Neuronal stem cell (in vitro differentiated cells): ENCODE measurements at regions not wholly inside any gene's neighbourhood (a gene's known extent, or its start where the extent isn't known, plus 50 kb on each side); places are given as distances from the start of the nearest gene placed in this dataset.

Experiments
- DNase-seq: peaks from one replicate; pipeline ENCODE4 v3.0.0-alpha.2; 2013; ENCODE audit warnings: low spot score
- H2AFZ ChIP-seq: one replicate; pipeline ENCODE4 v1.6.1; 2013; ENCODE audit warnings: mild to moderate bottlenecking, low read length, inconsistent platforms
- H2AK5ac ChIP-seq: 2 replicates; pipeline ENCODE4 v1.6.1; 2013; ENCODE audit warnings: low read depth, mild to moderate bottlenecking, inconsistent platforms, low read length, moderate library complexity, mixed read lengths
- H2BK120ac ChIP-seq: 2 replicates; pipeline ENCODE4 v1.6.1; 2013; ENCODE audit warnings: low read depth, mild to moderate bottlenecking, inconsistent platforms, low read length, moderate library complexity, mixed read lengths
- H2BK12ac ChIP-seq: one replicate; pipeline ENCODE4 v1.6.1; 2013; ENCODE audit warnings: low read length, inconsistent platforms
- H2BK15ac ChIP-seq: 2 replicates; pipeline ENCODE4 v1.6.1; 2013; ENCODE audit warnings: mild to moderate bottlenecking, low read length, inconsistent platforms, mixed read lengths
- H2BK5ac ChIP-seq: one replicate; pipeline ENCODE4 v1.6.1; 2013; ENCODE audit warnings: inconsistent platforms, mild to moderate bottlenecking, low read length, moderate library complexity
- H3K14ac ChIP-seq: one replicate; pipeline ENCODE4 v1.6.1; 2013; ENCODE audit warnings: low read length, inconsistent platforms
- H3K18ac ChIP-seq: 2 replicates; pipeline ENCODE4 v1.6.1; 2013; ENCODE audit warnings: low read length, inconsistent platforms
- H3K23ac ChIP-seq: 2 replicates; pipeline ENCODE4 v1.6.1; 2013; ENCODE audit warnings: low read depth, mild to moderate bottlenecking, mixed read lengths, low read length, inconsistent platforms; ENCODE audit not compliant: poor library complexity
- H3K27ac ChIP-seq: replicated peaks from 3 replicates; pipeline ENCODE4 v1.5.1; 2013; ENCODE audit warnings: low read length, inconsistent platforms
- H3K27me3 ChIP-seq, 3 experiments: 2 replicates each; pipeline ENCODE4 v1.6.1; 2013; ENCODE audit warnings: low read length in 3 of 3, mild to moderate bottlenecking in 2 of 3, inconsistent platforms in 1 of 3, low read depth in 1 of 3, mixed read lengths in 1 of 3, moderate library complexity in 1 of 3; ENCODE audit not compliant: control insufficient read depth in 3 of 3, insufficient read depth in 3 of 3
- H3K36me3 ChIP-seq, 2 donors: replicated peaks in 1 of 2; 2 replicates each; pipeline ENCODE4 v1.6.1; 2013; ENCODE audit warnings: low read length in 2 of 2; ENCODE audit not compliant: control insufficient read depth in 2 of 2, insufficient read depth in 2 of 2
- H3K4ac ChIP-seq: 2 replicates; pipeline ENCODE4 v1.6.1; 2013; ENCODE audit warnings: inconsistent platforms, mild to moderate bottlenecking, low read length, moderate library complexity
- H3K4me1 ChIP-seq, 2 donors: 1 replicate in 1 of 2; 2 replicates in 1 of 2; pipeline ENCODE4 v1.6.1; 2013; ENCODE audit warnings: low read length in 2 of 2, low read depth in 1 of 2; ENCODE audit not compliant: control insufficient read depth in 2 of 2, insufficient read depth in 1 of 2
- H3K4me2 ChIP-seq: one replicate; pipeline ENCODE4 v1.6.1; 2013; ENCODE audit warnings: mild to moderate bottlenecking, low read length, inconsistent platforms; ENCODE audit not compliant: insufficient read depth, poor library complexity, severe bottlenecking
- H3K4me3 ChIP-seq, 2 donors: 2 replicates each; pipeline ENCODE4 v1.5.1; 2013; ENCODE audit warnings: low read length in 2 of 2, mild to moderate bottlenecking in 2 of 2, inconsistent platforms in 1 of 2, moderate library complexity in 1 of 2
- H3K79me1 ChIP-seq: one replicate; pipeline ENCODE4 v1.6.1; 2013; ENCODE audit warnings: low read depth, mild to moderate bottlenecking, inconsistent platforms, low read length, moderate library complexity
- H3K9ac ChIP-seq: one replicate; pipeline ENCODE4 v1.6.1; 2013; ENCODE audit warnings: mild to moderate bottlenecking, low read depth, low read length, inconsistent platforms; ENCODE audit not compliant: poor library complexity
- H3K9me3 ChIP-seq, 2 donors: replicated peaks in 1 of 2; 2 replicates each; pipeline versions ENCODE3 to v1.6.1; 2013; ENCODE audit warnings: low read length in 2 of 2, mild to moderate bottlenecking in 2 of 2, inconsistent platforms in 1 of 2, low read depth in 1 of 2, mixed read lengths in 1 of 2, moderate library complexity in 1 of 2; ENCODE audit not compliant: control insufficient read depth in 2 of 2, insufficient read depth in 1 of 2
- H4K8ac ChIP-seq: one replicate; pipeline ENCODE4 v1.6.1; 2013; ENCODE audit warnings: low read depth, mild to moderate bottlenecking, inconsistent platforms, low read length, moderate library complexity
- H4K91ac ChIP-seq: one replicate; pipeline ENCODE4 v1.6.1; 2013; ENCODE audit warnings: low read length, low read depth, mild to moderate bottlenecking, inconsistent platforms; ENCODE audit not compliant: poor library complexity
- WGBS, 2 donors: extraction: QIAGEN DNeasy Blood & Tissue Kit; methylation state at CpG; one replicate each; pipeline ENCODE4 v1.1.7; 2013; ENCODE audit warnings: missing lambda C conversion rate in 2 of 2, mixed read lengths in 1 of 2; ENCODE audit not compliant: insufficient read length in 2 of 2, insufficient replicate concordance in 1 of 2; ENCODE audit errors: extremely low coverage in 2 of 2; 5-methylcytosine and 5-hydroxymethylcytosine counted together

DNA sequence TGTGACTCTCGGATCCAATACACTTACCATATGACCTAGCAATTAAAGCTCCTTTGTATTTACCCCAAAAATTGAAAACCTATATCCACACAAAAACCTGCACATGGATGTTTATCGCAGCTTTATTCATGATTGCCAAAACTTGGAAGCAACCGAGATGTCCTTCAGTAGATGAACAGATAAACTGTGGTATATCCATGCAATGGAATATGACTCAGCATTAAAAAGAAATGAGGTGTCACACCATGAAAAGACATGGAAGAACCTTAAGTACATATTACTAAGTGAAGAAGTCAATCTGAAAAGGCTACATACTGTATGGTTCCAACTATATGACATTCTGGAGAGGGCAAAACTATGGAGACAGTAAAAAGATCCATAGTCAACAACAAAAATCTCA, 82.0 kb upstream of the PHF24 start:
- H3K4me3 ChIP-seq: no peak overlapping the region
- no peak overlapping the region for H2BK5ac ChIP-seq
- H2AK5ac ChIP-seq: no peak overlapping the region
- H3K14ac ChIP-seq: no peak overlapping the region
- no peaks in the 10 kb centered on the region for H3K4me1 ChIP-seq
- H3K79me1 ChIP-seq: no peaks in the 10 kb centered on the region
- no peak overlapping the region for H3K23ac ChIP-seq
- no peak overlapping the region for H3K4ac ChIP-seq
- H3K27ac ChIP-seq: no peak overlapping the region
- H4K8ac ChIP-seq: no peak overlapping the region
- no peak overlapping the region for H2BK120ac ChIP-seq
- no peaks in the 10 kb centered on the region for H3K27me3 ChIP-seq
- no peak overlapping the region for H2BK12ac ChIP-seq
- no peaks in the 10 kb centered on the region for H3K9me3 ChIP-seq
- no peak overlapping the region for H3K9ac ChIP-seq
- no peak overlapping the region for H2AFZ ChIP-seq
- WGBS, 2 donors: no CpG with 5 or more reads among the region's 3 CpGs
- no peak overlapping the region for H4K91ac ChIP-seq
- no peaks in the 10 kb centered on the region for H3K36me3 ChIP-seq
- no peak for DNase-seq
- no peak overlapping the region for H3K4me2 ChIP-seq
- no peak overlapping the region for H3K18ac ChIP-seq
- H2BK15ac ChIP-seq: no peak overlapping the region

GRCh38 chr9:34869390-34869789, 88.7 kb upstream of the PHF24 start:
- H3K4me3 ChIP-seq: no peak overlapping the region
- no peak overlapping the region for H2BK12ac ChIP-seq
- no peak overlapping the region for H3K4me2 ChIP-seq
- no peaks in the 10 kb centered on the region for H3K36me3 ChIP-seq
- H3K23ac ChIP-seq: no peak overlapping the region
- H4K8ac ChIP-seq: no peak overlapping the region
- no peak for DNase-seq
- no peak overlapping the region for H3K18ac ChIP-seq
- no peak overlapping the region for H2AK5ac ChIP-seq
- H3K27me3 ChIP-seq: no peaks in the 10 kb centered on the region
- no CpG with 5 or more reads among the region's 2 CpGs for WGBS, 2 donors
- H3K14ac ChIP-seq: no peak overlapping the region
- H3K9me3 ChIP-seq: no peaks in the 10 kb centered on the region
- H3K27ac ChIP-seq: no peak overlapping the region
- H3K9ac ChIP-seq: no peak overlapping the region
- H2BK15ac ChIP-seq: no peak overlapping the region
- H3K79me1 ChIP-seq: no peaks in the 10 kb centered on the region
- no peak overlapping the region for H2BK5ac ChIP-seq
- H3K4ac ChIP-seq: no peak overlapping the region
- no peak overlapping the region for H2BK120ac ChIP-seq
- no peaks in the 10 kb centered on the region for H3K4me1 ChIP-seq
- H2AFZ ChIP-seq: no peak overlapping the region
- no peak overlapping the region for H4K91ac ChIP-seq

DNA sequence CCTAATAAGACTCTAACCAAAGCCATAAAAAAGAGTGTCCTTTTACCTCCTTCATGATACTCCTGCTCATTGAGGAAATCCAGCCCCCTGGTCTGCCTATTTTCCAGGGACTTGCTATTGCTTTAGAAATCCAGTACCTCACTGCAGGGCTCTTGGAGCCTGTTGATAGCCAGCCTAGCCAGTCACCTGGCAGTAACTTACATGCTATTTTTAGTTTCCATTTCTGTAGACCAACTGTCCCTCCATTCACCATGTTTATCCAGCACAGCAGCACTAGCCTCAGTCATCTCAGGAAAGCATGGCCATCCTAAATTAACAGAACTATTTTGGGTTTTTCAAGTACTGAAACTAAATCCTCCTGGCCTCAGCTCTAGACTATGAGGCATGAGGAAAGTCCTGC, 91.5 kb upstream of the PHF24 start:
- H2BK12ac ChIP-seq: no peak overlapping the region
- H2BK15ac ChIP-seq: no peak overlapping the region
- H3K27me3 ChIP-seq: no peaks in the 10 kb centered on the region
- no peak overlapping the region for H3K4me2 ChIP-seq
- no peak overlapping the region for H2BK5ac ChIP-seq
- DNase-seq: no peak
- H2AK5ac ChIP-seq: no peak overlapping the region
- no peak overlapping the region for H3K9ac ChIP-seq
- H2AFZ ChIP-seq: no peak overlapping the region
- H3K27ac ChIP-seq: no peak overlapping the region
- H3K18ac ChIP-seq: no peak overlapping the region
- H3K14ac ChIP-seq: no peak overlapping the region
- H3K4me3 ChIP-seq: no peak overlapping the region
- no peak overlapping the region for H4K8ac ChIP-seq
- no peak overlapping the region for H4K91ac ChIP-seq
- no peaks in the 10 kb centered on the region for H3K79me1 ChIP-seq
- no peaks in the 10 kb centered on the region for H3K36me3 ChIP-seq
- no peak overlapping the region for H3K23ac ChIP-seq
- peaks cover 0 to 4% of the 10 kb centered on the region in 2 donors for H3K9me3 ChIP-seq
- no peaks in the 10 kb centered on the region for H3K4me1 ChIP-seq
- H3K4ac ChIP-seq: no peak overlapping the region
- H2BK120ac ChIP-seq: no peak overlapping the region

- no peak overlapping the region for H2BK12ac ChIP-seq
- no peaks in the 10 kb centered on the region for H3K27me3 ChIP-seq
- no CpG with 5 or more reads among the region's 1 CpG for WGBS, 2 donors
- no peaks in the 10 kb centered on the region for H3K36me3 ChIP-seq
- no peak overlapping the region for H3K14ac ChIP-seq
- H3K4me2 ChIP-seq: no peak overlapping the region
- no peak overlapping the region for H3K4ac ChIP-seq
- H2BK120ac ChIP-seq: no peak overlapping the region
- H3K18ac ChIP-seq: no peak overlapping the region
- no peak for DNase-seq
- H4K91ac ChIP-seq: no peak overlapping the region
- H2AFZ ChIP-seq: no peak overlapping the region
- H3K9ac ChIP-seq: no peak overlapping the region
- H3K9me3 ChIP-seq: peaks cover 0 to 5% of the 10 kb centered on the region in 2 donors
- H3K4me3 ChIP-seq: no peak overlapping the region
- no peak overlapping the region for H2BK5ac ChIP-seq
- H3K79me1 ChIP-seq: no peaks in the 10 kb centered on the region
- no peak overlapping the region for H2AK5ac ChIP-seq
- H2BK15ac ChIP-seq: no peak overlapping the region
- H3K4me1 ChIP-seq: no peaks in the 10 kb centered on the region
- H3K23ac ChIP-seq: no peak overlapping the region
- no peak overlapping the region for H3K27ac ChIP-seq
- no peak overlapping the region for H4K8ac ChIP-seq
These were observed 94.7 kb upstream of the PHF24 start for GRCh38 chr9:34863426-34863825.
